ENCODE measurements at regions not wholly inside any gene's neighbourhood (a gene's known extent, or its start where the extent isn't known, plus 50 kb on each side); places are given as distances from the start of the nearest gene placed in this dataset.
A peak's percentile ranks its signal among the peaks of the same experiment; 100 is the strongest.
"Not testable (repeated sequence)": the region's sequence is repeated elsewhere in the genome, so short reads cannot be mapped to it uniquely, and the experiment has no call there.

GRCh38 chr9:90175865-90176264 lies 466.8 kb downstream of the DIRAS2 start:
- Mint-ChIP-seq H3K9me3 (peaks cover 7 to 8% of the 10 kb centered on the region in 2 donors), H3K27ac (no peak overlapping the region), H3K36me3 (peaks cover 8% of the 10 kb centered on the region in 2 donors)
- DNase-seq (ENCODE audit: low spot score in 2 of 2) (no peak), ATAC-seq (no peak)

GRCh38 chr9:90176901-90177300 lies 465.7 kb downstream of the DIRAS2 start:
- ATAC-seq (no peak), DNase-seq (ENCODE audit: low spot score in 2 of 2) (no peak)
- H3K9me3 Mint-ChIP-seq: peaks cover 1% of the 10 kb centered on the region in 2 donors
- peaks cover under 1 to 2% of the 10 kb centered on the region in 2 donors for H3K36me3 Mint-ChIP-seq
- H3K27ac Mint-ChIP-seq: no peak overlapping the region

- Mint-ChIP-seq H3K9me3 (no peaks in the 10 kb centered on the region), H3K36me3 (no peaks in the 10 kb centered on the region), H3K27ac (no peak overlapping the region)
- ATAC-seq (no peak), DNase-seq (ENCODE audit: low spot score in 2 of 2) (no peak)
Measured at GRCh38 chr9:90180381-90180780, 462.2 kb downstream of the DIRAS2 start.

GRCh38 chr9:90188656-90189055 lies 454.0 kb downstream of the DIRAS2 start:
- H3K36me3 Mint-ChIP-seq: peaks cover 0 to 6% of the 10 kb centered on the region in 2 donors
- peaks cover 5 to 7% of the 10 kb centered on the region in 2 donors for H3K9me3 Mint-ChIP-seq
- DNase-seq (ENCODE audit: low spot score in 2 of 2): no peak
- no peak for ATAC-seq
- no peak overlapping the region for H3K27ac Mint-ChIP-seq

GRCh38 chr9:90189306-90189705 lies 453.3 kb downstream of the DIRAS2 start:
- H3K9me3 Mint-ChIP-seq: peaks cover 5 to 7% of the 10 kb centered on the region in 2 donors
- H3K36me3 Mint-ChIP-seq: peaks cover 0 to 6% of the 10 kb centered on the region in 2 donors
- no peak for ATAC-seq
- DNase-seq (ENCODE audit: low spot score in 2 of 2): no peak
- H3K27ac Mint-ChIP-seq: no peak overlapping the region

GRCh38 chr9:90192465-90192864 lies 450.2 kb downstream of the DIRAS2 start:
- H3K36me3 Mint-ChIP-seq; DNase-seq (ENCODE audit: low spot score in 2 of 2); H3K27ac Mint-ChIP-seq; ATAC-seq: not testable (repeated sequence)
- H3K9me3 Mint-ChIP-seq: peaks cover 10 to 13% of the 10 kb centered on the region in 2 donors

GRCh38 chr9:90198956-90199355 lies 443.7 kb downstream of the DIRAS2 start:
- Mint-ChIP-seq H3K27ac (no peak overlapping the region), H3K36me3 (no peaks in the 10 kb centered on the region), H3K9me3 (peaks cover 5 to 17% of the 10 kb centered on the region in 2 donors)
- no peak for ATAC-seq
- no peak for DNase-seq (ENCODE audit: low spot score in 2 of 2)

- no peak for ATAC-seq
- peaks cover 0 to 11% of the 10 kb centered on the region in 2 donors for H3K9me3 Mint-ChIP-seq
- H3K36me3 Mint-ChIP-seq: no peaks in the 10 kb centered on the region
- H3K27ac Mint-ChIP-seq: no peak overlapping the region
- DNase-seq (ENCODE audit: low spot score in 2 of 2): no peak
Measured at GRCh38 chr9:90201766-90202165, 440.9 kb downstream of the DIRAS2 start.

- no peak overlapping the region for H3K27ac Mint-ChIP-seq
- H3K36me3 Mint-ChIP-seq: no peaks in the 10 kb centered on the region
- H3K9me3 Mint-ChIP-seq: no peaks in the 10 kb centered on the region
- ATAC-seq (no peak), DNase-seq (ENCODE audit: low spot score in 2 of 2) (no peak)
Measured at GRCh38 chr9:90204128-90204831, 438.3 kb downstream of the DIRAS2 start.

- not testable (repeated sequence) for DNase-seq (ENCODE audit: low spot score in 2 of 2); H3K27ac Mint-ChIP-seq; ATAC-seq; H3K9me3 Mint-ChIP-seq; H3K36me3 Mint-ChIP-seq
Measured at GRCh38 chr9:90213045-90213444, 429.6 kb downstream of the DIRAS2 start.

- H3K9me3 Mint-ChIP-seq: no peaks in the 10 kb centered on the region
- DNase-seq (ENCODE audit: low spot score in 2 of 2) (peak in 1 of 2 donors; percentile 48), ATAC-seq (peak in 1 of 2 donors; percentile 80)
- no peak overlapping the region for H3K27ac Mint-ChIP-seq
- H3K36me3 Mint-ChIP-seq: no peaks in the 10 kb centered on the region
Measured at GRCh38 chr9:90219548-90220118, 423.0 kb downstream of the DIRAS2 start.

- ATAC-seq: peak; percentile 22 to 76
- not testable (repeated sequence) for H3K9me3 Mint-ChIP-seq; H3K27ac Mint-ChIP-seq; DNase-seq (ENCODE audit: low spot score in 2 of 2); H3K36me3 Mint-ChIP-seq
Measured at GRCh38 chr9:90221899-90222298, 420.7 kb downstream of the DIRAS2 start.

- DNase-seq (ENCODE audit: low spot score in 2 of 2): peak; percentile 61 to 69
Measured at GRCh38 chr9:90226839-90227338, 415.7 kb downstream of the DIRAS2 start.

GRCh38 chr9:90233081-90233480 lies 409.5 kb downstream of the DIRAS2 start:
- ATAC-seq; H3K9me3 Mint-ChIP-seq; H3K36me3 Mint-ChIP-seq; H3K27ac Mint-ChIP-seq; DNase-seq (ENCODE audit: low spot score in 2 of 2): not testable (repeated sequence)

More at GRCh38 chr9:90226839-90227338, 415.7 kb downstream of the DIRAS2 start:
- H3K9me3 Mint-ChIP-seq, H3K27ac Mint-ChIP-seq, ATAC-seq, H3K36me3 Mint-ChIP-seq: not testable (repeated sequence)

- Mint-ChIP-seq H3K9me3 (no peaks in the 10 kb centered on the region), H3K27ac (no peak overlapping the region), H3K36me3 (no peaks in the 10 kb centered on the region)
- no peak for DNase-seq (ENCODE audit: low spot score in 2 of 2)
- no peak for ATAC-seq
Measured at GRCh38 chr9:90240541-90240940, 402.1 kb downstream of the DIRAS2 start.

GRCh38 chr9:90245661-90246060 lies 397.0 kb downstream of the DIRAS2 start:
- no peak for ATAC-seq
- Mint-ChIP-seq H3K27ac (no peak overlapping the region), H3K36me3 (no peaks in the 10 kb centered on the region), H3K9me3 (no peaks in the 10 kb centered on the region)
- no peak for DNase-seq (ENCODE audit: low spot score in 2 of 2)

- no peaks in the 10 kb centered on the region for H3K9me3 Mint-ChIP-seq
- no peaks in the 10 kb centered on the region for H3K36me3 Mint-ChIP-seq
- H3K27ac Mint-ChIP-seq: no peak overlapping the region
- no peak for DNase-seq (ENCODE audit: low spot score in 2 of 2)
- no peak for ATAC-seq
Measured at GRCh38 chr9:90249094-90249493, 393.5 kb downstream of the DIRAS2 start.

GRCh38 chr9:90251316-90251715 lies 391.3 kb downstream of the DIRAS2 start:
- no peak overlapping the region for H3K27ac Mint-ChIP-seq

More at GRCh38 chr9:90251316-90251715, 391.3 kb downstream of the DIRAS2 start:
- H3K36me3 Mint-ChIP-seq: no peaks in the 10 kb centered on the region
- ATAC-seq (no peak), DNase-seq (ENCODE audit: low spot score in 2 of 2) (no peak)
- no peaks in the 10 kb centered on the region for H3K9me3 Mint-ChIP-seq

Data from activated naive CD4-positive, alpha-beta T cell treated with anti-CD3 and anti-CD28 coated beads, Interleukin-2, amount 50 U/mL, for 72 hours (primary cell).